Hepatocyte (in vitro differentiated cells): ENCODE measurements at regions not wholly inside any gene's neighbourhood (a gene's known extent, or its start where the extent isn't known, plus 50 kb on each side); places are given as distances from the start of the nearest gene placed in this dataset.

Experiments used
- CTCF ChIP-seq: fragments of 200-600 bp; sonication (generic); IDR thresholded peaks from 2 replicates; pipeline ENCODE4 v1.5.1; 2016; ENCODE audit warnings: antibody characterized with exemption, mild to moderate bottlenecking; ENCODE audit not compliant: poor library complexity
- EZH2phosphoT487 ChIP-seq: fragments of 200-600 bp; sonication (generic); IDR thresholded peaks from one replicate; pipeline ENCODE4 v1.6.1; 2018; ENCODE audit warnings: antibody characterized with exemption, mild to moderate bottlenecking, low read depth, moderate library complexity; ENCODE audit not compliant: unreplicated experiment, severe bottlenecking

- TF ChIP-seq CTCF (no peak), EZH2phosphoT487 (no peak)
These were observed 119.6 kb downstream of the BUD13 start for GRCh38 chr11:116653206-116653605.
